Neural cell (in vitro differentiated cells): ENCODE measurements at regions not wholly inside any gene's neighbourhood (a gene's known extent, or its start where the extent isn't known, plus 50 kb on each side); places are given as distances from the start of the nearest gene placed in this dataset.

Source experiments
- EP300 ChIP-seq: fragments of 450-650 bp; conservative IDR thresholded peaks from 2 replicates; pipeline ENCODE4 v1.6.1; 2014; ENCODE audit warnings: antibody characterized with exemption, mild to moderate bottlenecking, moderate library complexity; ENCODE audit not compliant: poor library complexity, severe bottlenecking
- EZH2 ChIP-seq: fragments of 200-600, 300-800 bp; shearing (Covaris generic), sonication (generic); IDR thresholded peaks from 2 replicates; pipeline ENCODE4 v1.6.1; 2014; ENCODE audit warnings: antibody characterized with exemption, low read length, borderline replicate concordance, mild to moderate bottlenecking; ENCODE audit not compliant: insufficient read depth, poor library complexity, severe bottlenecking
- SMC3 ChIP-seq: fragments of 450-650 bp; conservative IDR thresholded peaks from 2 replicates; pipeline ENCODE4 v1.6.1; 2014; ENCODE audit warnings: antibody characterized with exemption, mild to moderate bottlenecking, moderate library complexity; ENCODE audit not compliant: poor library complexity
- TF ChIP-seq, protein P1 (sequence below): fragments of 450-650 bp; IDR thresholded peaks from 2 replicates; pipeline ENCODE4 v1.5.1; 2014; ENCODE audit warnings: antibody characterized with exemption, mild to moderate bottlenecking, moderate library complexity; ENCODE audit not compliant: poor library complexity, severe bottlenecking

DNA sequence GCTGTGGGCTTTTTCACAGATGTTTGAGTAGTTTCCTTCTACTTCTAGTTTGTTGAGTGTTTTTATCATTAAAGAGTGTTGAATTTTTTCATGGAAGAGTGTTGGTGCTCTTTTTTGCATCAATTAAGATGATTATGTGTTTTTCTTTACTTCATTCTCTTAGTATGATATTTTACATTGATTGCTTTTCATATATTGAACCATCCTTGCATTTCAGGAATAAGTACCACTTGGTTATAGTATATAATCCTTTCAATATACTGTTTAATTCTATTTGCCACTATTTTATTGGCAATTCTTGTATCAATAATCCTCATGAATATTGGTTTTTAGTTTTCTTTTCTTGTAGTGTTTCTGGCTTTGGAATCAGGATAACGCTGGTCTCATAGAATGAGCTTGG is 113.7 kb upstream of the PRDM1 start:
- TF ChIP-seq, protein P1, sequence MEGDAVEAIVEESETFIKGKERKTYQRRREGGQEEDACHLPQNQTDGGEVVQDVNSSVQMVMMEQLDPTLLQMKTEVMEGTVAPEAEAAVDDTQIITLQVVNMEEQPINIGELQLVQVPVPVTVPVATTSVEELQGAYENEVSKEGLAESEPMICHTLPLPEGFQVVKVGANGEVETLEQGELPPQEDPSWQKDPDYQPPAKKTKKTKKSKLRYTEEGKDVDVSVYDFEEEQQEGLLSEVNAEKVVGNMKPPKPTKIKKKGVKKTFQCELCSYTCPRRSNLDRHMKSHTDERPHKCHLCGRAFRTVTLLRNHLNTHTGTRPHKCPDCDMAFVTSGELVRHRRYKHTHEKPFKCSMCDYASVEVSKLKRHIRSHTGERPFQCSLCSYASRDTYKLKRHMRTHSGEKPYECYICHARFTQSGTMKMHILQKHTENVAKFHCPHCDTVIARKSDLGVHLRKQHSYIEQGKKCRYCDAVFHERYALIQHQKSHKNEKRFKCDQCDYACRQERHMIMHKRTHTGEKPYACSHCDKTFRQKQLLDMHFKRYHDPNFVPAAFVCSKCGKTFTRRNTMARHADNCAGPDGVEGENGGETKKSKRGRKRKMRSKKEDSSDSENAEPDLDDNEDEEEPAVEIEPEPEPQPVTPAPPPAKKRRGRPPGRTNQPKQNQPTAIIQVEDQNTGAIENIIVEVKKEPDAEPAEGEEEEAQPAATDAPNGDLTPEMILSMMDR: no peak
- TF ChIP-seq EZH2: no peak
- TF ChIP-seq EP300: no peak
- no peak for TF ChIP-seq SMC3
